H1 (cell line): ENCODE measurements at regions not wholly inside any gene's neighbourhood (a gene's known extent, or its start where the extent isn't known, plus 50 kb on each side); places are given as distances from the start of the nearest gene placed in this dataset.

Source experiments
- CTCF ChIA-PET: fragments of 300-600 bp; sonication (Branson Sonifier 250); formaldehyde crosslinking; loops from one replicate; lab custom pipeline; 2021; ENCODE audit not compliant: partially characterized antibody; lab: Charles Lee
- POLR2A ChIA-PET: fragments of 300-600 bp; sonication (Branson Sonifier 250); formaldehyde crosslinking; loops from one replicate; lab custom pipeline; 2021; ENCODE audit warnings: inconsistent platforms; ENCODE audit not compliant: partially characterized antibody; lab: Charles Lee
- DNase-seq, 2 experiments: peaks; one replicate each; pipeline versions ENCODE4 v3.0.0 to v3.0.0-alpha.2; 2010 to 2022; ENCODE audit warnings: low spot score in 2 of 2, low read depth in 1 of 2, mixed read lengths in 1 of 2
- FAIRE-seq: peaks from 2 replicates; lab custom pipeline; 2011; peaks lifted over from hg19 to GRCh38; lab: Jason Lieb, UNC
- H2AFZ ChIP-seq: 2 replicates; pipeline ENCODE4 v1.8.1; 2012; ENCODE audit warnings: low read length, inconsistent platforms
- H2AK5ac ChIP-seq: 2 replicates; pipeline ENCODE4 v1.6.1; 2013; ENCODE audit warnings: low read depth, low read length
- H2BK120ac ChIP-seq: replicated peaks from 2 replicates; pipeline ENCODE3; 2013; ENCODE audit warnings: low read depth, low read length, inconsistent platforms
- H2BK12ac ChIP-seq: 2 replicates; pipeline ENCODE4 v1.6.1; 2013; ENCODE audit warnings: low read depth, low read length
- H2BK15ac ChIP-seq: 2 replicates; pipeline ENCODE4 v1.6.1; 2013; ENCODE audit warnings: low read length
- H2BK20ac ChIP-seq: 2 replicates; pipeline ENCODE4 v1.6.1; 2013; ENCODE audit warnings: low read length
- H2BK5ac ChIP-seq: 2 replicates; pipeline ENCODE4 v1.6.1; 2013; ENCODE audit warnings: low read depth, low read length
- H3K14ac ChIP-seq: 2 replicates; pipeline ENCODE4 v1.6.1; 2013; ENCODE audit warnings: inconsistent platforms; ENCODE audit not compliant: insufficient read length
- H3K18ac ChIP-seq: 2 replicates; pipeline ENCODE4 v1.6.1; 2013; ENCODE audit warnings: low read length; ENCODE audit errors: extremely low read depth
- H3K23ac ChIP-seq: 2 replicates; pipeline ENCODE4 v1.6.1; 2013; ENCODE audit warnings: inconsistent platforms; ENCODE audit not compliant: insufficient read length
- H3K23me2 ChIP-seq: 2 replicates; pipeline ENCODE4 v1.6.1; 2013; ENCODE audit warnings: low read depth, low read length
- H3K27ac ChIP-seq: 2 replicates; pipeline ENCODE4 v1.6.1; 2011; ENCODE audit warnings: low read depth, low read length, inconsistent platforms
- H3K27me3 ChIP-seq, 4 experiments: replicated peaks in 1 of 4; 1 replicate in 1 of 4; 2 replicates in 3 of 4; pipeline versions ENCODE4 v1.6.1 to v1.8.1; 2011 to 2013; ENCODE audit warnings: low read length in 3 of 4, mild to moderate bottlenecking in 3 of 4, inconsistent platforms in 2 of 4, mixed read lengths in 2 of 4, moderate library complexity in 1 of 4; ENCODE audit not compliant: control insufficient read depth in 3 of 4, insufficient read depth in 3 of 4; ENCODE audit errors: extremely low read depth in 1 of 4
- H3K36me3 ChIP-seq, 4 experiments: 2 replicates each; pipeline versions ENCODE4 v1.6.1 to v1.8.1; 2011 to 2013; ENCODE audit warnings: mild to moderate bottlenecking in 4 of 4, low read length in 3 of 4, moderate library complexity in 2 of 4, control low read depth in 1 of 4, inconsistent platforms in 1 of 4; ENCODE audit not compliant: insufficient read depth in 4 of 4, control insufficient read depth in 2 of 4
- H3K4ac ChIP-seq: replicated peaks from 2 replicates; pipeline ENCODE3; 2013; ENCODE audit warnings: low read length, low read depth, mixed read lengths, inconsistent platforms; ENCODE audit not compliant: insufficient read length
- H3K4me1 ChIP-seq, 4 experiments: replicated peaks in 1 of 4; 1 replicate in 1 of 4; 2 replicates in 3 of 4; pipeline versions ENCODE4 v1.6.1 to v1.8.1; 2011 to 2013; ENCODE audit warnings: low read length in 3 of 4, inconsistent platforms in 2 of 4, mixed read lengths in 1 of 4; ENCODE audit not compliant: insufficient read depth in 4 of 4, control insufficient read depth in 3 of 4
- H3K4me2 ChIP-seq, 2 experiments: 2 replicates each; pipeline versions ENCODE4 v1.6.1 to v1.8.1; 2011 to 2013; ENCODE audit warnings: low read depth in 2 of 2, low read length in 2 of 2, control low read depth in 1 of 2, inconsistent platforms in 1 of 2, mild to moderate bottlenecking in 1 of 2; ENCODE audit not compliant: insufficient read depth in 1 of 2
- H3K4me3 ChIP-seq, 4 experiments: fragments of 200-600, 300-600 bp in 1 of 4; sonication (generic), shearing (Covaris generic), sonication (Bioruptor Twin) in 1 of 4; 2 replicates each; pipeline versions ENCODE4 v1.5.1 to v1.8.1; 2011 to 2016; ENCODE audit warnings: low read length in 4 of 4, low read depth in 3 of 4, control low read depth in 2 of 4, inconsistent platforms in 2 of 4, mild to moderate bottlenecking in 2 of 4, mixed read lengths in 1 of 4, moderate library complexity in 1 of 4; ENCODE audit not compliant: insufficient read depth in 2 of 4; ENCODE audit errors: extremely low read depth in 1 of 4
- H3K56ac ChIP-seq: replicated peaks from 2 replicates; pipeline ENCODE3; 2013; ENCODE audit warnings: low read depth, mild to moderate bottlenecking, mixed read lengths, low read length, inconsistent platforms; ENCODE audit not compliant: insufficient read length
- H3K79me1 ChIP-seq: 2 replicates; pipeline ENCODE4 v1.6.1; 2013; ENCODE audit warnings: low read depth, low read length, control low read depth
- H3K79me2 ChIP-seq, 2 experiments: 2 replicates each; pipeline versions ENCODE4 v1.6.1 to v1.8.1; 2012 to 2013; ENCODE audit warnings: low read length in 2 of 2, mild to moderate bottlenecking in 2 of 2, inconsistent platforms in 1 of 2; ENCODE audit not compliant: insufficient read depth in 2 of 2, control insufficient read depth in 1 of 2
- H3K9ac ChIP-seq, 4 experiments: replicated peaks in 1 of 4; 1 replicate in 1 of 4; 2 replicates in 3 of 4; pipeline versions ENCODE4 v1.6.1 to v1.8.1; 2011 to 2013; ENCODE audit warnings: low read depth in 3 of 4, low read length in 3 of 4, control low read depth in 2 of 4, mild to moderate bottlenecking in 2 of 4, moderate library complexity in 2 of 4, inconsistent platforms in 1 of 4; ENCODE audit errors: extremely low read depth in 1 of 4
- H3K9me3 ChIP-seq, 2 experiments: 2 replicates each; pipeline versions ENCODE4 v1.6.1 to v1.8.1; 2012 to 2013; ENCODE audit warnings: mild to moderate bottlenecking in 2 of 2, moderate library complexity in 2 of 2, control low read depth in 1 of 2, inconsistent platforms in 1 of 2, low read depth in 1 of 2, low read length in 1 of 2, mixed read lengths in 1 of 2; ENCODE audit not compliant: insufficient read depth in 2 of 2
- H4K20me1 ChIP-seq, 2 experiments: replicated peaks in 1 of 2; 2 replicates each; pipeline versions ENCODE3 to v1.8.1; 2011 to 2013; ENCODE audit warnings: inconsistent platforms in 2 of 2, low read length in 2 of 2, mild to moderate bottlenecking in 1 of 2; ENCODE audit not compliant: insufficient read depth in 2 of 2, control insufficient read depth in 1 of 2
- H4K5ac ChIP-seq: 2 replicates; pipeline ENCODE4 v1.6.1; 2013; ENCODE audit warnings: low read length, low read depth, mixed read lengths, inconsistent platforms; ENCODE audit not compliant: insufficient read length
- H4K8ac ChIP-seq: 2 replicates; pipeline ENCODE4 v1.8.0; 2013; ENCODE audit warnings: mild to moderate bottlenecking, moderate library complexity, low read length, inconsistent platforms; ENCODE audit not compliant: insufficient read depth; ENCODE audit errors: extremely low read depth
- H4K91ac ChIP-seq: replicated peaks from 2 replicates; pipeline ENCODE3; 2013; ENCODE audit warnings: low read length, mixed read lengths, inconsistent platforms; ENCODE audit not compliant: insufficient read length
- BACH1 ChIP-seq: IDR thresholded peaks from 2 replicates; pipeline ENCODE4 v1.6.1; 2012; ENCODE audit warnings: low read length, improper control_type of control experiment
- CREB1 ChIP-seq: IDR thresholded peaks from 2 replicates; pipeline ENCODE4 v1.6.1; 2012; ENCODE audit warnings: inconsistent platforms
- POLR2A ChIP-seq, 2 experiments: IDR thresholded peaks; 1 replicate in 1 of 2; 2 replicates in 1 of 2; pipeline ENCODE4 v1.6.1; 2011; ENCODE audit warnings: low read depth in 2 of 2, low read length in 2 of 2, mild to moderate bottlenecking in 2 of 2; ENCODE audit errors: control extremely low read depth in 1 of 2
- RFX5 ChIP-seq: IDR thresholded peaks from 2 replicates; pipeline ENCODE4 v1.6.1; 2011; ENCODE audit warnings: low read depth, low read length, improper control_type of control experiment, borderline replicate concordance
- SP1 ChIP-seq: IDR thresholded peaks from 2 replicates; pipeline ENCODE4 v1.6.1; 2011; ENCODE audit warnings: low read depth, low read length
- SUZ12 ChIP-seq: fragments of 200-600 bp; sonication (generic); IDR thresholded peaks from 2 replicates; pipeline ENCODE4 v1.6.1; 2012; ENCODE audit warnings: mild to moderate bottlenecking, inconsistent platforms, low read length, moderate library complexity, mixed read lengths
- WGBS, 2 experiments: shearing (Covaris generic) in 1 of 2; methylation state at CpG; one replicate each; pipeline versions ENCODE4 v1.1.6 to v1.1.7; 2013 to 2015; ENCODE audit warnings: low lambda C conversion rate in 2 of 2, mixed read lengths in 2 of 2, inconsistent platforms in 1 of 2, low coverage in 1 of 2, missing lambda C conversion rate in 1 of 2; ENCODE audit not compliant: insufficient replicate concordance in 2 of 2, insufficient coverage in 1 of 2, insufficient read length in 1 of 2; ENCODE audit errors: extremely low coverage in 1 of 2, missing lambda C conversion rate in 1 of 2; 5-methylcytosine and 5-hydroxymethylcytosine counted together

DNA sequence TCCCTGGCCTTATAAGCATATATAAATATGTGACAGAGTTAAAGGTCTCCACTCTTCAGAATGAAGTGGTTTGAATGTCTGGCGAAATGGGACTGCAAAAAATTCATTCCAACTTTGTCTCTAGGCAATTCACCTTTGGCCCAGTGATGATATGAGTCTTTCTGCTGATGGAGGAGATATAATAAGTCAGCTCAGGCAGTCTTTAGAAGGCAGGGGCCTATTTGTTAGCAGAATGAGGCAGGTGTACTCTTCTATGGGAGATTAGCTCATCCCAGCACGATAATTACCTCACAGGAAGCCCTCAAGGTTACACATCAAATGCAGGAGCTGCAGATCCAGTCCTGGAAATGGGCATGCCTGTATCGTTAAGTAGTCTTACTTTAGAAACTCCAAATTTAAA is 300.5 kb downstream of the NR2F1-AS1 start:
- Histone ChIP-seq H4K8ac (no peak overlapping the region), H3K4me3 (no peak overlapping the region), H3K9ac (no peak overlapping the region), H3K79me2 (no peaks in the 10 kb centered on the region), H2BK5ac (no peak overlapping the region), H3K9me3 (no peaks in the 10 kb centered on the region), H4K91ac (no peak overlapping the region), H3K36me3 (no peaks in the 10 kb centered on the region), H3K18ac (no peak overlapping the region), H2BK15ac (no peak overlapping the region), H2BK120ac (no peak overlapping the region), H3K4me2 (no peak overlapping the region), H4K20me1 (no peaks in the 10 kb centered on the region), H2BK12ac (no peak overlapping the region), H3K14ac (no peak overlapping the region), H3K27me3 (no peaks in the 10 kb centered on the region), H3K27ac (no peak overlapping the region), H2AK5ac (no peak overlapping the region), H4K5ac (no peak overlapping the region), H2BK20ac (no peak overlapping the region), H3K23me2 (no peaks in the 10 kb centered on the region), H3K56ac (no peak overlapping the region), H3K79me1 (no peaks in the 10 kb centered on the region), H2AFZ (no peak overlapping the region), H3K4ac (no peak overlapping the region), H3K4me1 (no peaks in the 10 kb centered on the region), H3K23ac (no peak overlapping the region)
- WGBS, 2 experiments: 87% methylated on average over 3 of the region's 3 CpGs; no CpG with 5 or more reads in 1 of the 2 experiments
- no peak for DNase-seq
- TF ChIP-seq POLR2A (IDR thresholded peaks at IDR 0.05; ENCODE audit: control extremely low read depth in 1 of 2, low read depth in 2 of 2, low read length in 2 of 2) (no peak), BACH1 (no peak), SP1 (no peak), SUZ12 (no peak), RFX5 (no peak), CREB1 (no peak)
- no peak for FAIRE-seq
- POLR2A ChIA-PET: no interaction called here
- CTCF ChIA-PET: no interaction called here
